ENCODE measurements at regions not wholly inside any gene's neighbourhood (a gene's known extent, or its start where the extent isn't known, plus 50 kb on each side); places are given as distances from the start of the nearest gene placed in this dataset.

DNA sequence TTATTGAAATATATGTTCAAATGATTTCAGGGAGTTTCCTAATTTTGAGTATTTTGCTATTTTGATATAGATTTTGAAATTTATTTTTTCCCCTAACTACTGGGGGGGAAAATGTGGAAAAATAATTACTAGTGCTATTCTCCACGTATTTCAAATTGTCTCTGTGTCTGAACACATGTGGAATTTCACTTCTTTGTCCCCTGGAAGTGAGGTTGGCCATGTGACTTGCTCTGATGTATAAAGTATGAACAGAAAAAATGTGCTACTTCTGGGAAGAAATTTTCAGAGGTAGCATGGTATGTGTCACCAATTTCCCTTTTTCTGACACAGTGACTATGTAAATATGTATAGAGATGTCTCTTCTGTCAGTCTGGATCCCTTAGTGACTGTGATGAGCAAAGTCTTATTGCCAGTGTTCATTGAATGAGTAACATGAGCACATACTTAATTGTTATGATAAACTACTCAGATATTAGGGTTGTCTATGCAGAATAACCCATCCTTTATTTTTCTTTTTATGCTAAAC, 215.4 kb upstream of the CCN2 start:
- no peak overlapping the region for H3K27ac ChIP-seq
- no peak overlapping the region for H3K4me3 ChIP-seq
- no peaks in the 10 kb centered on the region for H3K36me3 ChIP-seq
- H3K27me3 ChIP-seq (replicated peaks; ENCODE audit: insufficient read depth) = no peaks in the 10 kb centered on the region
- WGBS = 79% methylated on average over 1 of the region's 1 CpG
- H3K9me3 ChIP-seq = no peaks in the 10 kb centered on the region
- H3K4me1 ChIP-seq (replicated peaks) = no peaks in the 10 kb centered on the region
- intact Hi-C loops (cut with DNase I) = no loop called here
- DNase-seq (ENCODE audit: low spot score) = no peak
- TF ChIP-seq POLR2A (IDR thresholded peaks at IDR 0.05) (no peak), POLR2AphosphoS5 (IDR thresholded peaks at IDR 0.05) (no peak)
- TF ChIP-seq, protein P1, sequence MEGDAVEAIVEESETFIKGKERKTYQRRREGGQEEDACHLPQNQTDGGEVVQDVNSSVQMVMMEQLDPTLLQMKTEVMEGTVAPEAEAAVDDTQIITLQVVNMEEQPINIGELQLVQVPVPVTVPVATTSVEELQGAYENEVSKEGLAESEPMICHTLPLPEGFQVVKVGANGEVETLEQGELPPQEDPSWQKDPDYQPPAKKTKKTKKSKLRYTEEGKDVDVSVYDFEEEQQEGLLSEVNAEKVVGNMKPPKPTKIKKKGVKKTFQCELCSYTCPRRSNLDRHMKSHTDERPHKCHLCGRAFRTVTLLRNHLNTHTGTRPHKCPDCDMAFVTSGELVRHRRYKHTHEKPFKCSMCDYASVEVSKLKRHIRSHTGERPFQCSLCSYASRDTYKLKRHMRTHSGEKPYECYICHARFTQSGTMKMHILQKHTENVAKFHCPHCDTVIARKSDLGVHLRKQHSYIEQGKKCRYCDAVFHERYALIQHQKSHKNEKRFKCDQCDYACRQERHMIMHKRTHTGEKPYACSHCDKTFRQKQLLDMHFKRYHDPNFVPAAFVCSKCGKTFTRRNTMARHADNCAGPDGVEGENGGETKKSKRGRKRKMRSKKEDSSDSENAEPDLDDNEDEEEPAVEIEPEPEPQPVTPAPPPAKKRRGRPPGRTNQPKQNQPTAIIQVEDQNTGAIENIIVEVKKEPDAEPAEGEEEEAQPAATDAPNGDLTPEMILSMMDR (IDR thresholded peaks at IDR 0.05) = no peak

GRCh38 chr6:132165677-132166076, 214.5 kb upstream of the CCN2 start:
- no peaks in the 10 kb centered on the region for H3K9me3 ChIP-seq
- no peak overlapping the region for H3K4me3 ChIP-seq
- H3K4me1 ChIP-seq (replicated peaks) = no peaks in the 10 kb centered on the region
- TF ChIP-seq POLR2A (IDR thresholded peaks at IDR 0.05) (no peak), POLR2AphosphoS5 (IDR thresholded peaks at IDR 0.05) (no peak)
- TF ChIP-seq, protein P1 (IDR thresholded peaks at IDR 0.05) = no peak
- 93% methylated on average over 2 of the region's 2 CpGs for WGBS
- H3K36me3 ChIP-seq = no peaks in the 10 kb centered on the region
- no peaks in the 10 kb centered on the region for H3K27me3 ChIP-seq (replicated peaks; ENCODE audit: insufficient read depth)
- DNase-seq (ENCODE audit: low spot score) = no peak
- H3K27ac ChIP-seq = no peak overlapping the region
- intact Hi-C loops (cut with DNase I) = no loop called here

GRCh38 chr6:132161283-132161682, 210.1 kb upstream of the CCN2 start:
- H3K4me1 ChIP-seq (replicated peaks) = no peaks in the 10 kb centered on the region
- no peak overlapping the region for H3K4me3 ChIP-seq
- no peaks in the 10 kb centered on the region for H3K9me3 ChIP-seq
- no peak for DNase-seq (ENCODE audit: low spot score)
- H3K27ac ChIP-seq = no peak overlapping the region
- no peak for TF ChIP-seq POLR2A (IDR thresholded peaks at IDR 0.05)
- TF ChIP-seq, protein P1 (IDR thresholded peaks at IDR 0.05) = peak in 3 of 4 experiments; percentile 33 to 46 (median 35)
- no peaks in the 10 kb centered on the region for H3K36me3 ChIP-seq
- H3K27me3 ChIP-seq (replicated peaks; ENCODE audit: insufficient read depth) = no peaks in the 10 kb centered on the region
- intact Hi-C loops (cut with DNase I) = loop anchor here (5.0 kb wide), 2 partner anchors 209 to 234 kb away; partner anchors contain the start of gene CCN2
- WGBS = 45% methylated on average over 3 of the region's 3 CpGs

DNA sequence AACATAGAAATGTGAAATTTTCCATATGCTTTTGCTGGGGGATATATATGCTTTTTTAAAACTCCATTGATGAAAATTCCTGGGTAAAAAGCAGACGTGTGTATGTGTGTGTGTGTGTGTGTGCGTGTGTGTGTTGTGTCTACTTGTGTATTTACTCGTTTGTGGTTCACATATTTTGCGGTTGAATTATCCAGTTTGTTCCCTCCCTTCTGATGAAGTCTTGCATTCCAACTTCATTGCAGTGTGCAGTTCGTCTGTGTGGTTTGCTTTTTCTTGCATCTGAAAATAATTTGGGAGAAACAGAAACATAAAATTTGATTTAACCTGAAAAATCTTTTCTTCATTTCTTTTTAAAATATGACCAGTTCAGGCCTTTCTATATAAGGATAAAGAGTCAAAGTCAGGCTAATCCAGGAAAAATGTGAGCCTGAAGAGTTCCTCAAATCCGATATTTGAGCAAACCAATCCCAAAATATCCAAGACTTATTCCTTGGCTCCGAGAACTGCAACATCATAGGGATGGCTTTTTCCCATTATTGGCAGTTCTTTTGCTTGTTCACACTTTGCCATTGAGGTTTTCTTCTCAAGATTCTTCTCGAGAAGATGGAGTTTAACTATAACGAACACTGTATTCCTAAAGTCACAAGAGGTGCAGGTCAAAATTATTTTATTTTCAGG, 202.2 kb upstream of the CCN2 start:
- H3K4me1 ChIP-seq (replicated peaks) = no peaks in the 10 kb centered on the region
- DNase-seq (ENCODE audit: low spot score) = no peak
- intact Hi-C loops (cut with DNase I) = no loop called here
- H3K27ac ChIP-seq = no peak overlapping the region
- no peak overlapping the region for H3K4me3 ChIP-seq
- TF ChIP-seq POLR2AphosphoS5 (IDR thresholded peaks at IDR 0.05) (no peak), POLR2A (IDR thresholded peaks at IDR 0.05) (no peak)
- TF ChIP-seq, protein P1 (IDR thresholded peaks at IDR 0.05) = no peak
- no peaks in the 10 kb centered on the region for H3K27me3 ChIP-seq (replicated peaks; ENCODE audit: insufficient read depth)
- no peaks in the 10 kb centered on the region for H3K36me3 ChIP-seq
- H3K9me3 ChIP-seq = no peaks in the 10 kb centered on the region
- 79% methylated on average over 9 of the region's 9 CpGs for WGBS

- H3K4me1 ChIP-seq (replicated peaks) = no peaks in the 10 kb centered on the region
- no peak overlapping the region for H3K27ac ChIP-seq
- H3K36me3 ChIP-seq = no peaks in the 10 kb centered on the region
- intact Hi-C loops (cut with DNase I) = no loop called here
- WGBS = 66% methylated on average over 2 of the region's 2 CpGs
- H3K27me3 ChIP-seq (replicated peaks; ENCODE audit: insufficient read depth) = no peaks in the 10 kb centered on the region
- TF ChIP-seq, protein P1 (IDR thresholded peaks at IDR 0.05) = no peak
- TF ChIP-seq POLR2A (IDR thresholded peaks at IDR 0.05) (no peak), POLR2AphosphoS5 (IDR thresholded peaks at IDR 0.05) (no peak)
- no peak for DNase-seq (ENCODE audit: low spot score)
- no peaks in the 10 kb centered on the region for H3K9me3 ChIP-seq
- no peak overlapping the region for H3K4me3 ChIP-seq
These were observed 196.4 kb upstream of the CCN2 start for GRCh38 chr6:132147530-132148011.

Data from prostate gland (tissue), 2 donors.